ENCODE measurements at regions not wholly inside any gene's neighbourhood (a gene's known extent, or its start where the extent isn't known, plus 50 kb on each side); places are given as distances from the start of the nearest gene placed in this dataset.
A peak's percentile ranks its signal among the peaks of the same experiment; 100 is the strongest.
"Not testable (repeated sequence)": the region's sequence is repeated elsewhere in the genome, so short reads cannot be mapped to it uniquely, and the experiment has no call there.

DNA sequence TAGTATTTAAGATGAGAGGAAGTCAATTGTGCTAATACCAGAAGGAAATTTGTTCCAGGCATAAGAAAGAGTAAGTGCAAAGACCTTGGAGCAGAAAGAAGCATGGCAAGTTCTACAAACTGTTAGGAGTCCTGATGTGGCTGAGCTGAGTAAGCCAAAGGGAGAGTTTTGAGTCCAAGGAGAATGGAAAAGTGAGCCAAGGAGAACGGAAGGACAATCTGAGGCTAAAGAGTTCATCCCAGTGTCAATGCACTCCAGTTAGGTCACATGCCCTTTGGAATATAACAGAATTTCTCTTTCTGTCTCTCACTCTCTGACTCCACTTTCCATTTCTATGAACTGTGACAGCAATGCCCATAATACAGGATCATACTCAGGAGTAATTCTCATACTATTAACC is 224.7 kb downstream of the CAAP1 start:
- no peak for DNase-seq (ENCODE audit: low spot score)

DNA sequence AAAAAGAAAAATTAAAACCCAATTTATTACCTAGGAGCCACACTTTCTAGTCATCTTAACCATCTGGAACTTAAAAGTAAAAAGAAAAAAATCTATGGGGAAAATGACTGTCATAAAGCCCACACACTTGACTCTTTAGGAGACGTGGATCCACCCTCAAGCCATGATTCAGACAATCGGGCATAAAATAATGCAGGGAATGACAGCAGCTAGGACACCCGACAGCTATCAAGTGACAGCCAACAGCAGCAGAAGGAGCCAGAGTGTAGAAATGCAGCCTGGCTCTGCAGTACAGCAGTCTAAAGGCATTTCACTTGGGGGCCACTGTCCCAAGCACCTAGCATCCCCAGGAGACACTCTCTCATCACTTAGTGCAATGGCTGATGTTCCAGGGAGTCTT is 226.9 kb downstream of the CAAP1 start:
- DNase-seq (ENCODE audit: low spot score) = no peak

DNA sequence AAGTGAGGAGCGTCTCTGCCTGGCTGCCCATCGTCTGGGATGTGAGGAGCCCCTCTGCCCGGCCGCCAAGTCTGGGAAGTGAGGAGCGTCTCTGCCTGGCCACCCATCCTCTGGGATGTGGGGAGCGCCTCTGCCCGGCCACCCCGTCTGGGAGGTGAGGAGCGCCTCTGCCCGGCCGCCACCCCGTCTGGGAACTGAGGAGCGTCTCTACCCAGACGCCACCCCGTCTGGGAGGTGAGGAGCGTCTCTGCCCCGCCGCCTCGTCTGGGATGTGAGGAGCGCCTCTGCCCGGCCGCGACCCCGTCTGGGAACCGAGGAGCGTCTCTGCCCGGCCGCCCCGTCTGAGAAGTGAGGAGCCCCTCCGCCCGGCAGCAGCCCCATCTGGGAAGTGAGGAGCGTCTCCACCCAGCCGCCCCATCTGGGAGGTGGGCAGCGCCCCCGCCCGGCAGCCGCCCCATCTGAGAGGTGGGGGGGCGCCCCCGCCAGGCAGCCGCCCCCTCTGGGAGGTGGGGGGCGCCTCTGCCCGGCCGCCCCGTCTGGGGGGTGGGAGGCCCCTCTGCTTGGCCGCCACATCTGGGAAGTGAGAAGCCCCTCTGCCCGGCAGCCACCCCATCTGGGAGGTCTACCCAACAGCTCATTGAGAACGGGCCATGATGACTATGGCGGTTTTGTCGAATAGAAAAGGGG is 228.4 kb downstream of the CAAP1 start:
- DNase-seq (ENCODE audit: low spot score) = not testable (repeated sequence)

DNA sequence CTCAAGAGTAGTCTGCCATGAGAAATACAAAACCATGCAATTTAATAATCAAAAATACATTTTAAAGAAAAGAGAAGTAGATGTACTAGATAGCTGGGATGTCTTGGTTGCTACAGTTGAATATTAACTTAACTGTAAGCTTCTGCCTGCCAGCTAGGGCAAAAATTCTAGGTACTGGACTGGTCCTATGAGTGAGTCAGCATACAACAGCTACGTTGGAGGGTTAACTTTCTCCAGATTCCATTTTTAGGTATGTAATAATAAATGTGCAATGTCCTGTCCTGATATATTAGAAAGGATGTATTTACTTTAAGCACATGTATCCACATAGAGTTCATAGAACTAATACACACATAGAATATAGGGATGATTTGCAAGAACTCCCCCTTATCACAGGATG is 230.1 kb downstream of the CAAP1 start:
- no peak for DNase-seq (ENCODE audit: low spot score)

DNA sequence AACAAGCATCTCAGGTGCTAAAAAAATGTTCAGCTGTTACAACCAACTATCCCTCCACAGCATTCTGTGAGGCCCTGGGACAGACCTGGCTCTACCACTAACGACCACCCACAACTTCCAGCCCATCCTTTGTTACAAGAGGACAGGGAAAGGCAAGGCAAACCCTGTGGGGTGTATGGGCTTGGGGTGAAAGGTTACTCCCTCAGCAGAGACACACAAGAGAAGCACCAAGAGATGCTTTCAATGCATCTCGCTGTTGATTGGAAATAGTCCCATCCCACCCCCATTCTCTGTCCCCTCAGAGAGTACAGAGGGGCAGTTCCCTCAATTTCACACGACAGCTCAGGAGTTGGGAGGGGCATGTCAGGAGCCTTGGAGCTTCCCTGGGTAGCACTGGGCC is 234.1 kb downstream of the CAAP1 start:
- DNase-seq (ENCODE audit: low spot score) = no peak

DNA sequence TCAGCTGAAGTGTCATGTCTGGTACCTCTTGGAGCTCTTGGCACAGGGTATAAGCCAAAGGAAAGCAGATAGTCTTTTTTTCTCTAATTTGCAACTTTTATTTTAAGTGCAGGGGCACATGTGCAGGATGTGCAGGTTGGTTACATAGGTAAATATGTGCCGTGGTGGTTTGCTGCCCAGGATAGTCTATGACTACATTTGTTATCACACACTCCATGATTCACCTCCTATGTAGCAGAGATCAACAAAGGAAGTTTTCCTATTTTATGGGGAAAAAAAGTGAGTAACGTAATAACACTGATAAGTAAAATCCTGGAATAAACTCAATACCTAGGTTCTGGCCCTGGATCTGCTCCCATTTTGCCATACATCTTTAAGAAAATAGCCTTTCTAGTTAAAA is 234.6 kb downstream of the CAAP1 start:
- DNase-seq (ENCODE audit: low spot score) = no peak

DNA sequence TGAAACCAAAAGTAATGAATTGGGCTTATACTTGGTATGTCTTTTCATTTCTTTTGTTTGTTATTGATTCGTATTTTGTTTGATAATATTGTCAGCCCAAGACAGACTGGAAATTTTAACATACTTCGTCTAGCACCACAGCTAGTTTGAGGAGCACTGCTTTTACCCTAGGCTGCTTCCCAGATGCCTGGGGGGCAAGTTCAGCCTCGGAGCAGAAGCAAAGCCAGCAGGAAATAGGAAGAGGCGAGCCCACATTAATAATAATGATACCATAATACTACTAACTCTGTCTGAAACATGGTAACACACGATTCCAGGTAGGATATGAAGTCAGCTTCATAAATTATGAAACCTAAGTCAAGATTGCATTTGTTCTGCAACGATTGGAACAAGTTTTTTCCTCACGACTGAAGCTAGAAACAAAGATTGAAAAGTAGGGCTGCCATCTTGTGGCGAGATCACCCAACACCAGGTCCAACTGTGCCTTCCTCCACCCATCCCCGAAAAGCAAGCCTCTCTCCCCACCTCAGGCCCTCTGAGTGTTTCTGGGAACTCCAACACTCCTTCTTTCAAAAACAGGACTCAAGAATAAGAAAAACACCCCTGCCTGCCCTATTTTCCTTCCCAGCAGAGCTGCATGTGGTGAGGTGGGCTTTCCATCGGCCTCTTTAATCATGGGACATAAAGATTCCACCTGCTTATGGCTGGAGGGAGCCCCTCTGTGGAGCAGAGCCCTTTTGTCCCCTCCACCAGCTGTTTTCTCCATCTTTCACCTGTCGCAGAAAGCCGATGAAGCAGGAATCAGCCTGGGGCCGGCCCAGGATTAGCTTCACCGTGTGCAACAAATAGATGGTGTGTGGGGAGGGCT is 236.4 kb downstream of the CAAP1 start:
- peak; percentile 45 for DNase-seq (ENCODE audit: low spot score)

DNA sequence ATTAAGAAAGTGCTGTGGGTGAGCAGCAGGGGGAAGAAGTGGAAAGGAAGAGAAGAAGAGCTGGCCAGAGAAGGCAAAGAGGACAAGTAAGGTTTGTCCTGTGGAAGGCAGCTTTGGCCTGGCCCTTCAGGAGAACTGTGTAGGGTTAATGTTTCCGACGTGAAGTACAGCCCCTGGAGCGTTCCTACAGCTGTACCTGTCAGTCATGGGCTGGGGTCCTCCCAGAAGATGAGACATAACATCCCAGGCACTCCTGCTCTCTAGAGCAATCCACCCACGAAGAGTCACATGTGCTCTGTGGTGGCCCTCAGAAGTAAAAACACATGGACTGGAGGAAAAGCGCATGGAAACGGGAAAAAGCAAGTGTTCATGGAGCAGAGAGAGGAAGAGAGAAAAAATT is 237.4 kb downstream of the CAAP1 start:
- DNase-seq (ENCODE audit: low spot score) = no peak

DNA sequence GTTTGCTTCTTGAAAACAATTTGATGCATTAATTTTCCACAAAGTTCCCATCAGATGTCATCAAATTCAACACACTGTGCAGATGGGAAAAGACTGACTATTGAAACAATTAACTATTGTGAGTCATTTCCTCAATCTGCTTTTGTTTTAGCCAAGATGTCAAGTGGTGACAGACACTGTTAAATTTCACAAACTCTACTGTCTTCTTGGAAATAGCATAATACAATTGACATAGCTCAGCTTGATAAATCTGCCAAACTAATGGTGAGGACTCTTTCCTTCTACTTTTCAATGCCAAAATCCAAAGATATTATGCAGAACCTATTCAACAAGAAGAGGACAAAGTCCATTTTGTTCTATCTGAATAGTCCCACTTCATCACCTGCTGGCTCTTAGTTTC is 242.3 kb downstream of the CAAP1 start:
- peak; percentile 80 for DNase-seq (ENCODE audit: low spot score)

DNA sequence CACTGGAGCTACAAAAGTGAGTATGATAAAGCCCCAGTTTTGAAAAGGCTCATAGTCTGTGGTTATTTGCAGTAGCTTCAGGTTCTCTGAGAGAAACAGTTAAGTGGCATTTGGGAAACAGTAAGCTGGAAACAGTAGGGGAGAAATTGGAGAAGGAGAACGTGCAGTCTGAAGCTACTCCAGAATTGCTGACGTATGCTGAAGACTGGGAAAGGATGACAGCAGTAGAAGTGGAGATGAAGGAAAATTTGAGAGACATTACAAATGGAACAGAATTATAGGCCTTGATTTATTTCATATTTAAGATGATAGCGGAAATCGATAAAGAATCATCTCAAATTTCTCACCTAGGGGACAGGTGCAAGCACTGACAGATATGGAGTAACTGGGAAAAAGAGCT is 248.8 kb downstream of the CAAP1 start:
- no peak for DNase-seq (ENCODE audit: low spot score)

DNA sequence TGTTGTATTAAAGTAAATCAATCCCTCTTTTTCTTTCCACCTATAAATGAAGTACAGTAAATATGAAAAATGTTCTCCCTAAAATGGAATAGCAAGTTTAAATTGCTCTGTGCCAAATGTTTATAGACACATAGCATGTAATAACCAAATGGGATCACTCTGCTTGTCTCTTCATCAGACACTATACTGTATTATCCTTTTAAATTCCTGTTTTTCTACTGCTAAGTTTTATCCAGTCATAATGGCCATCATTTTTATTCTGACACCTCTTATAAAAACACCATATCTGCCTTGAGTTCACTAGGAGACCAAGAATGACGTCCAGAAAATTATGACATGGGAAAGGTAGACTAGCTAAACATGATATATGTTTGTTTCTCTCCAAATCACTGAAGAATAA is 252.8 kb downstream of the CAAP1 start:
- no peak for DNase-seq (ENCODE audit: low spot score)

DNA sequence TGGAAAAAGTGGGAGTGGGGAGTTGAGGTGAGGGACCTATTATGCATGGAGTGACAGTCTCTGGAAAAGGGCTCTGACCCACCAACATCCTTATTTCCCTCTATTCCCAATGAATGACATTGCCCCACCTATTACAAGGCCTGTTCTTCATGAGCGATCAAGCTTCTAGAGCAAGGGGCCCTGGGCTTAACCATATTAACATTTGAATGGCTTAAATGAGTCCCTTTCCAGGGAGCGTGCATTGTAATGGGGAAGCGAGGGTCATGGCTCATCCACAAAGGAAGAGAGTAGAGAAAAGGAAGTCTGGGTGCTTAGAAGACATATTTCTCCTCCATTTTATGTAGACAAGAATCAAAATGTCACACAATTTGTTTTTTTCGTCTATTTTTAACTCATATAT is 255.5 kb downstream of the CAAP1 start:
- no peak for DNase-seq (ENCODE audit: low spot score)

DNA sequence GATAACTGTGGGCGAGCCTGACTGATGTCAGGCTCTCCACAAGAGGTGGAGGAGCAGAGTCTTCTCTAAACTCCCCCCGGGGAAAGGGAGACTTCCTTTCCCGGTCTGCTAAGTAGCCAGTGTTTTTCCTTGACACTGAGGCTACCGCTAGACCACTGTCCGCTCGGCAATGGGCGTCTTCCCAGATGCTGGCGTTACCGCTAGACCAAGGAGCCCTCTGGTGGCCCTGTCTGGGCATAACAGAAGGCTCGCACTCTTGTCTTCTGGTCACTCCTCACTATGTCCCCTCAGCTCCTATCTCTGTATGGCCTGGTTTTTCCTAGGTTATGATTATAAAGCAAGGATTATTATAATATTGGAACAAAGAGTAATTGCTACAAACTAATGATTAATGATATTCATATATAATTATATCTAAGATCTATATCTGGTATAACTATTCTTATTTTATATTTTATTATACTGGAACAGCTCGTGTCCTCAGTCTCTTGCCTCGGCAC is 278.7 kb downstream of the CAAP1 start:
- not testable (repeated sequence) for DNase-seq (ENCODE audit: low spot score)

DNA sequence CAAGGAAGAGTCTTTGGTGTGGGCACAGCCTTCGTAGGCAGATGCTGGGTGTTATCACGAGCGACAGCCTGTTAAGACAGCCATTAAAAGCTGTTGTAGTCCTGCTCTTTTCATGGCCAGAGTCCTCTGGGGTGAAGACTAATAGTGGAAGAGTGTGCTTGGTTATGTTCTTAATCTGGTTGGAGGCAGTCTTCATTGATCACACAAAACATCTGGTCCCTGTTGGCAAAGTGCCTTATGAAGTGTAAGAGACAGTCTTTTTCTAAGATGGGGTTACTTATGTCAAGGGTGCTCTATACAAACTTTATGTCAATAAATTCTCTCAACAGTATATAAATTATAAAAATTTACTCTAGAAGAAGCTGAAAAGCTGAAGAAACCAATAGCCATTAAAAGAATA is 280.4 kb downstream of the CAAP1 start:
- DNase-seq (ENCODE audit: low spot score) = no peak

DNA sequence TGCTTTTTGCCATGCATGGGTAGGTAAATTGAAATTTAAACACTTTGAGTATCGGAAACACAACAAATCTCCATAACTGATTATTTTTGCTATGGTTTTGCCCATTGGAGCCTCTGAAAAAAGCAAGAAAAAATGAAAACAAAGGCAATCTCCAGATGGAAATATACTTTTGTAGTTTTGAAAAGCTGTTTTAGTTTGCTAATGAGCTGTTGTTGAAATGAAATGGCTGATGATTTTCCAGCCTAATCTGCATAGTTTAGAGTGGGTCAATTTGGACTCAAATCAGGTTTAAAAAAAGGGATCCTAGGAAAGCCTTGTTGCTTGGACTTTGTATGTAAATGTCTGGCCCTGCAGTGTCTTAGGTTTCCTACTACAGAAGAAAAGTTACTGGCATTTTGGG is 285.8 kb downstream of the CAAP1 start:
- no peak for DNase-seq (ENCODE audit: low spot score)

DNA sequence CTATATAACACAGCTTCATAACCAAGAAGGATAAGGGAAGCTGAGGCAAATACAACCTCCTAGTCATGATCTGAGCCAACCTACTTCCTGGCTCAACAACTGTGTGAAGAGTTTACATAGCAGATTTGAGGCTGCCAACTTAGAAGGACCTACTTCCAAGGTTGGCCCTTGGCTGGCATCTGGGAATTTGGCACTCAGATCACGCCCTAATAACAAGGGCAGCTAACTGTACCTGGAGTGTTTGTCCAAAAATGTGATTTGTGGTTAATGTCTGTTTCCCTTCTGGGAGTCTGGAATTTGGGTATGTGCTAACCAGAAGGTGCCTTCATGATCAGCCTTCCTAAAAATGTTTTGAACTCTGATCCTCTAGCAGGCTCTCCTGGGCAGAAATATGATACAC is 287.2 kb downstream of the CAAP1 start:
- no peak for DNase-seq (ENCODE audit: low spot score)

DNA sequence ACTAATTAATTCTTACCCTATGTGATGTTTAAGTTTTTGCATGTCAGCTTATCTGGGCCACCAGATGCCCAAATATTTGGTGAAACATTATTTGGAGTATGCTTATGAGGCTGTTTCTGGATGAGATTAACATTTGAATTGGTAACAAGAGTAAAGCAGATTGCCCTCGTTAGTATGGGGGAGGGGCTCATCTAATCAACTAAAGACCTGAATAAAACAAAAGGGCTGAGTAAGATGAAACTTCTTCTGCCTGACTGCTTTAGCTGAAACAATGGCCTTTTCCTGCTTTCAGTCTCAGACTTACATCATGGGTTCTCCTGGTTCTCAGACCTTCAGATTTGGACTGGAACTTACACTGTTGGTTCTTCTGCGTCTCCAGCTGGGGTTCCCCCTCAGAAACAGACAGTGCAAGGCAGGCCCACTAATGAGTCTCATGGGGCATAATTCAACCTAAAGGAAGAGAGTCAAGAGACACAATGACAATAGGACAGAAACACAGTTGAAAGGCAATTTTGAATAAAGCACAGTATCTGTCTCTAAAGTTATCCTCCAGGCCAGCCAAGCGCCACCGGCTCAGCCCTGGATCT is 288.4 kb downstream of the CAAP1 start:
- DNase-seq (ENCODE audit: low spot score) = no peak

DNA sequence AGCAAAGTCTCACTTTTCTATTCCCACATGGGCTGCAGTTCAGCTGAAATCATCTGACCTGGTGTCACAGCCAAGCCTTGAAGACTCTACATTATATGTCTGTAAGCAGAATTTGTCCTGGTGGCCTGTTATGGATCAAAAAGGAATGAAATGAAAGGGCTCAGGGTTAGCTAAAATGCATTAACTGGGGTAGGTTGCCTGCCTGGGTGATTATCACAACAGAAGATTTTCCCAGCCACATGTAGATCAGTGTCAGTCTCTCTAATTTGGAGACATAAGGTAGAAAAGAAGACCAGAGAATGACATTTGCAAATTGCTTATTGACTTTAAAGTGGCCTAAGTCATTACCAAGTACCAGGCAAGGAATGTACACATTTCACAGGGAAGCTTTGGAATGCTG is 289.0 kb downstream of the CAAP1 start:
- DNase-seq (ENCODE audit: low spot score) = no peak

DNA sequence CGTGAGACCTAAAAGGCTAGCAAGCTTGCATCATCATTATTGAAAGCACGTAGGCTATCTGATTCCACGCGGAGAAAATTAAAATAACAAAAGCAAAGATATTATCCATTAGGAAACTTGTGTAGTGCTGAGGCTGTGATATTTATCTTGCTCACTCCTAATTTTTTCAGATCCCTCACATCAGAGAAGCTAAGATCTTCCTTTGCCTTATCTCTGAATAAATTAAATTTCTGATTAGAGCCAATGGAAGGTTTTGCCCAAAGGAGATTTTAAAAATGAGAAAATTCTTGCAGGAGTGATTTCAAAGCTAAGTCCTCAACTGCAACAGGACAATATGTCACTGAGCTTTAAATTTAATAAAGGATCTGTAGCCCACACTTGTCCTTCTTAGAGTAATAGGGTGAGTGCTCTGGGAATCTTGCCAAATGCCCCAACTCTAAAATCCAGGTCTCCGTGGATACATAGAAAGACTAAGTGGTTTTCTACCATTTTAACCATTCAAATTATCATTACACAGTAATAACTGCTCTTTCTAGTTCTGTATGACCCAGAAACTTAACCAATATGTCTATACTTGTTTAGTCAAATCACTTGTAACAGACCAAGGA is 295.0 kb downstream of the CAAP1 start:
- DNase-seq (ENCODE audit: low spot score) = no peak

DNA sequence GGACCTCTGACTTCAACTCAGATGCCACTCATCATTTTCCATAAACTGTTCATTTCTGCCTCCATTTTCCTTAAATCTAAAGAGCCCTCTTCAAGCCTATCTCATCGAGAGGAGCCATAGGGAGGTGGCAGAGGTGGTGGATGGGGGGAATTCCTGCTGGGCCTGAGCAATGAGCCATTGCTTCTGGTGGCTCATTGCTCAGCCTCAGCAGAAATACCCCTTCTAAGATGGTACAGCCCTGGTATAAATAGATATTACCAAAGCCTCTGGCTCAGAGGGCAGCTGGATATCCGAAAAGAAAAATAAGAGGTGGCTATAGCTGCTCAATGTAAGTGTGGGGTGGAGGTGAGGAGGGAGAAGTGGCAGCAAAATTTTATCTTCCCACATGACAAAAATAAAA is 313.5 kb downstream of the CAAP1 start:
- no peak for DNase-seq (ENCODE audit: low spot score)

DNA sequence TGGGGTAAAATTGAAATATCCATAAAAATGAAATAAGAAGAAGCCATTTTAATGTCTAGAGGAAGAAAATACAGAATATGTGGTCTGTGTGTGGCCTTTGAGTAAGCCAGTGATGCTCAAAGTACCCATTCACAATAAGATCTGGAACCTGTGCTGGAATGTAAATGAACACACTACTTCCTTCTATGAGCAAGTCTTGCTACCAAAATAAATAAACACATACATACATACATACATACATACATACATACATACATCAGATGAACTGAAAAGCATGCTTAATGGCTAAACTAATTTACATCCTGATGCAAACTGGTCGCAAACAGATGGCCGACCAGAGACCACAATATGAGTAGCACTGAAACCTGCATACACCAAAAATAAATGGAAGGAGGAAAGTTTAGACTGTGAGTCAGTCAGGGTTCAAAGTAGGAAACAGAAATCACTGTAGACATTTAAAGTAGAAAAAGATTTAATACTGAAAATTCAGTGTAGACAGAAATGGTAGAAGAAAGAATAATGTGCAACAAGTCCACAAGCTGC is 317.6 kb downstream of the CAAP1 start:
- no peak for DNase-seq (ENCODE audit: low spot score)

DNA sequence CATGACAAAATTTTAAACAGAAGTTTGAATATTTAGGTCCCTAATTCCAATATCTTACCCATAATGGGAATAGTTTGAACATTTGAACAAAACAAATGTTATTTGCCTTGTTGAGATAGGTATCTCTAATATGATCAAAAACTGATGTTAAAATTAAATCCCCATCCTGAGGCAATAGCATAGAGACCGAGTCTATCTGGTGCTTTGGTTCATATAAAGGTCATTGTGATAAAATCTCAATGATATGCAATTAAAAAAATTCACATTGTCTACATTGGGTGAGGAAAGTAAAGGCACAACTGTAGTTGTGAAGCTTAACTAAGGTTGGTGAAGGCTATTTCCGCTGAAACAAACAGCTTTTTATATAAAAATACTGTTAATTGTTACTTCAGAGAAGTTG is 318.3 kb downstream of the CAAP1 start:
- DNase-seq (ENCODE audit: low spot score) = no peak

Data from pons (tissue), 1 donor.